ENCODE measurements at regions not wholly inside any gene's neighbourhood (a gene's known extent, or its start where the extent isn't known, plus 50 kb on each side); places are given as distances from the start of the nearest gene placed in this dataset.

DNA sequence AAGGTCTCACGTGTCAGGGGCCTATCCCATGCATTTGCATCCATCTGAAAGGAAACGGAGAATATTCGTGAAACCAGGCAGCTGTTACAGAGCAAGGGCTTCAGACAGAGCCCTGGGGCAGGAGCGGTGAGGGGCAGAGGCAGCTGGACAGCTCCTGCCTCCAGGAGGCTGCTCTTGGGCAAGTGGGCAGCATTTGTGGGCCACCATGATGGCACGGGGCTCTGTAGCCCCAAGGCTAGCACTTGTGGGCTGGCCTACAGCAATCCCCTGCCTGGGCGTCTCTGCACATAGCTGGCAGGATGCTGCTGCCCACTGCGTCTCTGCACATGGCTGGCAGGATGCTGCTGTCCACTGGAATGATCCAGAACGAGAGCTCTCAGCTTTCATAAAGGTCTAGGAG lies 52.8 kb upstream of the PTMA start:
- WGBS (ENCODE audit: low lambda C conversion rate) = 43% methylated on average over 5 of the region's 8 CpGs
- no peak overlapping the region for H3K4me2 ChIP-seq (ENCODE audit: low read depth, low read length)
- H3K36me3 ChIP-seq (replicated peaks in 1 of 2; ENCODE audit: control insufficient read depth in 1 of 2, insufficient read depth in 2 of 2, low read length in 2 of 2) = no peaks in the 10 kb centered on the region
- DNase-seq (ENCODE audit: low spot score) = no peak
- intact Hi-C loops (cut with micrococcal nuclease; ENCODE audit: unreplicated experiment) (no loop called here), in situ Hi-C loops (cut with HindIII; ENCODE audit: extremely low pct_ligation_motif_present, low pct_unique_long_range_greater_than_20kb) (no loop called here)
- no peaks in the 10 kb centered on the region for H4K20me1 ChIP-seq (ENCODE audit: insufficient read depth, low read length)
- no TSS peak for BruUV-seq (replicated peaks)
- no peak for FAIRE-seq
- no peak for TF ChIP-seq NFYB (CRISPR knock-in tag; IDR thresholded peaks at IDR 0.05)
- TF ChIP-seq, protein P1, sequence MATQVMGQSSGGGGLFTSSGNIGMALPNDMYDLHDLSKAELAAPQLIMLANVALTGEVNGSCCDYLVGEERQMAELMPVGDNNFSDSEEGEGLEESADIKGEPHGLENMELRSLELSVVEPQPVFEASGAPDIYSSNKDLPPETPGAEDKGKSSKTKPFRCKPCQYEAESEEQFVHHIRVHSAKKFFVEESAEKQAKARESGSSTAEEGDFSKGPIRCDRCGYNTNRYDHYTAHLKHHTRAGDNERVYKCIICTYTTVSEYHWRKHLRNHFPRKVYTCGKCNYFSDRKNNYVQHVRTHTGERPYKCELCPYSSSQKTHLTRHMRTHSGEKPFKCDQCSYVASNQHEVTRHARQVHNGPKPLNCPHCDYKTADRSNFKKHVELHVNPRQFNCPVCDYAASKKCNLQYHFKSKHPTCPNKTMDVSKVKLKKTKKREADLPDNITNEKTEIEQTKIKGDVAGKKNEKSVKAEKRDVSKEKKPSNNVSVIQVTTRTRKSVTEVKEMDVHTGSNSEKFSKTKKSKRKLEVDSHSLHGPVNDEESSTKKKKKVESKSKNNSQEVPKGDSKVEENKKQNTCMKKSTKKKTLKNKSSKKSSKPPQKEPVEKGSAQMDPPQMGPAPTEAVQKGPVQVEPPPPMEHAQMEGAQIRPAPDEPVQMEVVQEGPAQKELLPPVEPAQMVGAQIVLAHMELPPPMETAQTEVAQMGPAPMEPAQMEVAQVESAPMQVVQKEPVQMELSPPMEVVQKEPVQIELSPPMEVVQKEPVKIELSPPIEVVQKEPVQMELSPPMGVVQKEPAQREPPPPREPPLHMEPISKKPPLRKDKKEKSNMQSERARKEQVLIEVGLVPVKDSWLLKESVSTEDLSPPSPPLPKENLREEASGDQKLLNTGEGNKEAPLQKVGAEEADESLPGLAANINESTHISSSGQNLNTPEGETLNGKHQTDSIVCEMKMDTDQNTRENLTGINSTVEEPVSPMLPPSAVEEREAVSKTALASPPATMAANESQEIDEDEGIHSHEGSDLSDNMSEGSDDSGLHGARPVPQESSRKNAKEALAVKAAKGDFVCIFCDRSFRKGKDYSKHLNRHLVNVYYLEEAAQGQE (IDR thresholded peaks at IDR 0.05; ENCODE audit: borderline replicate concordance in 1 of 2, low read depth in 1 of 2, low read length in 2 of 2) = peak in 1 of 2 experiments; percentile 63; a peak in 2 of 4 replicates
- ChIA-PET CTCF (ENCODE audit: low intra/inter-chr PET ratio, low total read pairs) (no interaction called here), POLR2A (interaction anchor here (1.1 kb wide), 1 partner anchor 11 kb away, joined by 3 read pairs; no protein-coding TSS in a partner anchor)
- no peak for ATAC-seq
- no peaks in the 10 kb centered on the region for H3K9me3 ChIP-seq (ENCODE audit: low read length)
- H3K79me2 ChIP-seq (ENCODE audit: insufficient read depth, low read length) = no peaks in the 10 kb centered on the region
- no peak overlapping the region for H3K9ac ChIP-seq (ENCODE audit: insufficient read depth, low read depth, low read length)
- H3K27ac ChIP-seq (ENCODE audit: extremely low read length, insufficient read depth, low read length) = no peak overlapping the region
- H3K4me1 ChIP-seq (ENCODE audit: insufficient read depth, low read length) = peaks cover 12% of the 10 kb centered on the region
- no peak overlapping the region for H2AFZ ChIP-seq (ENCODE audit: low read length)
- H3K27me3 ChIP-seq (ENCODE audit: control insufficient read depth in 1 of 2, insufficient read depth in 2 of 2, low read length in 2 of 2) = peaks cover 0 to 5% of the 10 kb centered on the region in 2 experiments; a peak in 1 of 5 replicates
- no peak overlapping the region for H3K4me3 ChIP-seq (replicated peaks in 1 of 3; ENCODE audit: insufficient read depth in 1 of 3, low read depth in 2 of 3, low read length in 3 of 3)

DNA sequence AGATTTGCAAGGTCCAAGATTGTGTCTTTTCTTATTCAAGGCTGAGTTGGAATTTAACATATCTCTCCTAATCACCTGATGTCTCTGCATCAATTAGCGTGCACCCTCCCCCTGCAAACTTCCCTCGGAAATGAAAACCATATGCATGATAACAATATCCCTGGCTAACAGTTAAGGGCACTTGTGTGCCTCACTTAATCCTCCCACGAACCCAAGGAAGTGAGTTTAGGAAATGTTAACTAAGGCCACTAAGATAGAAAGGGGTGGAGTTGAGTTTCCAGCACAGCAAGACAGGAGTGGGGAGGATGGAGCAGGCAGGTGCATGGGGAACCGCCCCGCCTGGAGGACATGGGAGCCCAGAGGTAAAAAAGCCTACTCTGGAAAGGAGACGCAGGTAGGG lies 52.4 kb upstream of the PTMA start:
- CTCF ChIA-PET (ENCODE audit: low intra/inter-chr PET ratio, low total read pairs) = no interaction called here
- Histone ChIP-seq H3K27ac (ENCODE audit: extremely low read length, insufficient read depth, low read length) (no peak overlapping the region), H3K27me3 (ENCODE audit: control insufficient read depth in 1 of 2, insufficient read depth in 2 of 2, low read length in 2 of 2) (peaks cover 0 to 5% of the 10 kb centered on the region in 2 experiments; a peak in 1 of 5 replicates), H3K79me2 (ENCODE audit: insufficient read depth, low read length) (no peaks in the 10 kb centered on the region), H3K9me3 (ENCODE audit: low read length) (no peaks in the 10 kb centered on the region), H3K36me3 (replicated peaks in 1 of 2; ENCODE audit: control insufficient read depth in 1 of 2, insufficient read depth in 2 of 2, low read length in 2 of 2) (no peaks in the 10 kb centered on the region), H2AFZ (ENCODE audit: low read length) (no peak overlapping the region), H3K4me2 (ENCODE audit: low read depth, low read length) (no peak overlapping the region), H3K9ac (ENCODE audit: insufficient read depth, low read depth, low read length) (no peak overlapping the region), H4K20me1 (ENCODE audit: insufficient read depth, low read length) (no peaks in the 10 kb centered on the region), H3K4me1 (ENCODE audit: insufficient read depth, low read length) (peaks cover 16% of the 10 kb centered on the region), H3K4me3 (replicated peaks in 1 of 3; ENCODE audit: insufficient read depth in 1 of 3, low read depth in 2 of 3, low read length in 3 of 3) (no peak overlapping the region)
- in situ Hi-C loops (cut with HindIII; ENCODE audit: extremely low pct_ligation_motif_present, low pct_unique_long_range_greater_than_20kb) = no loop called here
- FAIRE-seq = no peak
- ATAC-seq = no peak
- no peak for DNase-seq (ENCODE audit: low spot score)
- intact Hi-C loops (cut with micrococcal nuclease; ENCODE audit: unreplicated experiment) = no loop called here
- 56% methylated on average over 6 of the region's 6 CpGs for WGBS (ENCODE audit: low lambda C conversion rate)
- BruUV-seq (replicated peaks) = no TSS peak
- POLR2A ChIA-PET = interaction anchor here (1.1 kb wide), 1 partner anchor 11 kb away, joined by 3 read pairs; no protein-coding TSS in a partner anchor
- TF ChIP-seq RBFOX2 (IDR thresholded peaks at IDR 0.05; ENCODE audit: low read depth, low read length) = no peak
- no peak for TF ChIP-seq TAF15 (IDR thresholded peaks at IDR 0.05; ENCODE audit: low read depth, low read length, poor library complexity, severe bottlenecking)
- no peak for TF ChIP-seq TOE1 (CRISPR knock-in tag; IDR thresholded peaks at IDR 0.05)
- TF ChIP-seq KDM4B (CRISPR knock-in tag; IDR thresholded peaks at IDR 0.05) = no peak
- TF ChIP-seq, protein P2, sequence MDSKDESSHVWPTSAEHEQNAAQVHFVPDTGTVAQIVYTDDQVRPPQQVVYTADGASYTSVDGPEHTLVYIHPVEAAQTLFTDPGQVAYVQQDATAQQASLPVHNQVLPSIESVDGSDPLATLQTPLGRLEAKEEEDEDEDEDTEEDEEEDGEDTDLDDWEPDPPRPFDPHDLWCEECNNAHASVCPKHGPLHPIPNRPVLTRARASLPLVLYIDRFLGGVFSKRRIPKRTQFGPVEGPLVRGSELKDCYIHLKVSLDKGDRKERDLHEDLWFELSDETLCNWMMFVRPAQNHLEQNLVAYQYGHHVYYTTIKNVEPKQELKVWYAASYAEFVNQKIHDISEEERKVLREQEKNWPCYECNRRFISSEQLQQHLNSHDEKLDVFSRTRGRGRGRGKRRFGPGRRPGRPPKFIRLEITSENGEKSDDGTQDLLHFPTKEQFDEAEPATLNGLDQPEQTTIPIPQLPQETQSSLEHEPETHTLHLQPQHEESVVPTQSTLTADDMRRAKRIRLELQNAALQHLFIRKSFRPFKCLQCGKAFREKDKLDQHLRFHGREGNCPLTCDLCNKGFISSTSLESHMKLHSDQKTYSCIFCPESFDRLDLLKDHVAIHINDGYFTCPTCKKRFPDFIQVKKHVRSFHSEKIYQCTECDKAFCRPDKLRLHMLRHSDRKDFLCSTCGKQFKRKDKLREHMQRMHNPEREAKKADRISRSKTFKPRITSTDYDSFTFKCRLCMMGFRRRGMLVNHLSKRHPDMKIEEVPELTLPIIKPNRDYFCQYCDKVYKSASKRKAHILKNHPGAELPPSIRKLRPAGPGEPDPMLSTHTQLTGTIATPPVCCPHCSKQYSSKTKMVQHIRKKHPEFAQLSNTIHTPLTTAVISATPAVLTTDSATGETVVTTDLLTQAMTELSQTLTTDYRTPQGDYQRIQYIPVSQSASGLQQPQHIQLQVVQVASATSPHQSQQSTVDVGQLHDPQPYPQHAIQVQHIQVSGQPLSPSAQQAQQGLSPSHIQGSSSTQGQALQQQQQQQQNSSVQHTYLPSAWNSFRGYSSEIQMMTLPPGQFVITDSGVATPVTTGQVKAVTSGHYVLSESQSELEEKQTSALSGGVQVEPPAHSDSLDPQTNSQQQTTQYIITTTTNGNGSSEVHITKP (CRISPR knock-in tag; IDR thresholded peaks at IDR 0.05; ENCODE audit: low read depth) = no peak
- no peak for TF ChIP-seq PAX8 (CRISPR knock-in tag; IDR thresholded peaks at IDR 0.05; ENCODE audit: borderline replicate concordance)
- TF ChIP-seq ZNF354B (CRISPR knock-in tag; IDR thresholded peaks at IDR 0.05) = no peak
- TF ChIP-seq TCF12 (IDR thresholded peaks at IDR 0.05) = no peak
- no peak for TF ChIP-seq TCF12 (CRISPR knock-in tag; IDR thresholded peaks at IDR 0.05)

Measured in HepG2 (cell line).